ENCODE measurements at regions not wholly inside any gene's neighbourhood (a gene's known extent, or its start where the extent isn't known, plus 50 kb on each side); places are given as distances from the start of the nearest gene placed in this dataset.

DNA sequence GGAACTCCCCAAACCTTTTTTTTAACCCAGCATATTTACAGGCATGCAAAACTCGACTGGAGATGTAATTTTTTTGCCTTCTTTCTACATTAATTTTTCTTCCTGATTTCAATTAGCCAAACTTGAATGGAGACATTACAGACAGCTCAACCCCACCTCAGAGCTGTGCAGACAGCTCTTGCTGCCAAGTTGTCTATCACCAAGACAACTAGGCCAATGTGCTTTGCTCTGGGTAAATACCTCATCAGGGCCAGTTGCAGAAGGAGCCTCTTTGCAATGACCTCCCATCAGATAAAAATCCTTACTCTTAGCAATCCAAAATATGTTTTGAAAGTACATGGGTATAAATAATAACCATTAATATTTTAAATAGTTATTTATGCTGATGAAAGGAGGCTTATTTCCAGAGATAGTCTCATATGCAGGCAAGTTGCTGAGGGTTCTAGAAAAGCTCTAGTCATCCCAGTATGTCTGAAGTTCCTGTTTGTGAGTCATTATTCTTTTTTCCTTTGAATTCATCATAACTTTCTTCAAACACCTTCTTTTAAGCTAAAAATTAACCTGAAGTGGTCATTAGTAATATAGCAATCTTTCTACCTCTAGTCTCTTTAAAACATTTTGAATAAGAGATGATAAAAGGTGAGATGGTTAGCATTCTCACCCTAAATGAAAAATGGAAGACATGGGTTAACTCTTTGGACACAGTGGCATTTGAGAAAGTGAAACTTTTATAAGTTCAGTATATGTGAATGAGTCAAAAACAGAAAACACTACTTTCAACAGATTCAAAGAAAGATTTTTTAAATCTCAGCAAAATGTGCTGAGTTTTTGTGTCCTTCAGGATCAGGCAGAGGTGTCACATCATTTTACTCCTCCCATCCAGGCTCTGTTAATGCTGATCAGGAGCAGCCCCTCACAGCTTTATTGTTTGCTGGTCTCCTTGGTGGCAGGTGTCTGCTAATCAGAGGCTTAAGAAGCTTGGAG lies 475.5 kb upstream of the FGF16 start:
- TF ChIP-seq, protein P1, sequence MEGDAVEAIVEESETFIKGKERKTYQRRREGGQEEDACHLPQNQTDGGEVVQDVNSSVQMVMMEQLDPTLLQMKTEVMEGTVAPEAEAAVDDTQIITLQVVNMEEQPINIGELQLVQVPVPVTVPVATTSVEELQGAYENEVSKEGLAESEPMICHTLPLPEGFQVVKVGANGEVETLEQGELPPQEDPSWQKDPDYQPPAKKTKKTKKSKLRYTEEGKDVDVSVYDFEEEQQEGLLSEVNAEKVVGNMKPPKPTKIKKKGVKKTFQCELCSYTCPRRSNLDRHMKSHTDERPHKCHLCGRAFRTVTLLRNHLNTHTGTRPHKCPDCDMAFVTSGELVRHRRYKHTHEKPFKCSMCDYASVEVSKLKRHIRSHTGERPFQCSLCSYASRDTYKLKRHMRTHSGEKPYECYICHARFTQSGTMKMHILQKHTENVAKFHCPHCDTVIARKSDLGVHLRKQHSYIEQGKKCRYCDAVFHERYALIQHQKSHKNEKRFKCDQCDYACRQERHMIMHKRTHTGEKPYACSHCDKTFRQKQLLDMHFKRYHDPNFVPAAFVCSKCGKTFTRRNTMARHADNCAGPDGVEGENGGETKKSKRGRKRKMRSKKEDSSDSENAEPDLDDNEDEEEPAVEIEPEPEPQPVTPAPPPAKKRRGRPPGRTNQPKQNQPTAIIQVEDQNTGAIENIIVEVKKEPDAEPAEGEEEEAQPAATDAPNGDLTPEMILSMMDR (IDR thresholded peaks at IDR 0.05), result no peak

DNA sequence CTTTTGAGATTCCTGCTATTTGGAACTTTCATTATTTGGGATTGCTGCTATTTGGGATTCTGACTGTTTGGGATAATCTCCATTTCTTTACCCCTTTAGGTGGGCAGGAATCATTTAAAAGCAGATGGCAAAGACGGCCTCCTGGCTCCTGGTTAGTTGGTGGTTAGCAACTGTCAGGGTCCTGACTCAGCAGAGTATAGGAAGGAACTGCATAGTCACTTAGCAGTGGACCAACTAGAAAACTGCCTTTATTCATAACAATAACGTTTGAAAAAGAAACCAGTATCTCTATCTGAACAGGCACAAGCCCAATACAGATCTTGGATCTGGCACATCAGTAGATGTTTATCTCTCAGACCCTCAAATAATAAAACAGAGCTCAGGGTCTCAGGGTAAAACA lies 469.7 kb upstream of the FGF16 start:
- TF ChIP-seq, protein P1 (IDR thresholded peaks at IDR 0.05), result no peak

DNA sequence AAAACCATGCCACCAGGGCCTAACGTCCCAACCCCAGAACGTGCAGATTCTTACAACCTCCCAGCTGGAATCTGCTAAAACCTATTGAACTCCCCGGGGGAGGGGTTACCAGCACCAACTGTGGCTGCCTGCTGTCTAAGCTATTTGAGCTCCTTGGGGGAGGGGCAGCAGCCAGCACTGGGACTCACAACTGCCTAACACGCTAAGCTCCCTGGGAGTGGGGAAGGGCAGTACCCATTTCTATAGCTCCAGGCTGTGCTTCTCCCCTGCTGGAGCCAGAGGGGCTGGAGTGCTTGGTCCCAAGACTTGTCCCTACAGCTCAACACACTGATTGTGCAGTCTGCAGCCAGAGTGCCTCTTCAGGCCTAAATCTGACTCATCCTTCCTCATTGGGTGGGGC lies 459.8 kb upstream of the FGF16 start:
- TF ChIP-seq, protein P1 (IDR thresholded peaks at IDR 0.05), result no peak

DNA sequence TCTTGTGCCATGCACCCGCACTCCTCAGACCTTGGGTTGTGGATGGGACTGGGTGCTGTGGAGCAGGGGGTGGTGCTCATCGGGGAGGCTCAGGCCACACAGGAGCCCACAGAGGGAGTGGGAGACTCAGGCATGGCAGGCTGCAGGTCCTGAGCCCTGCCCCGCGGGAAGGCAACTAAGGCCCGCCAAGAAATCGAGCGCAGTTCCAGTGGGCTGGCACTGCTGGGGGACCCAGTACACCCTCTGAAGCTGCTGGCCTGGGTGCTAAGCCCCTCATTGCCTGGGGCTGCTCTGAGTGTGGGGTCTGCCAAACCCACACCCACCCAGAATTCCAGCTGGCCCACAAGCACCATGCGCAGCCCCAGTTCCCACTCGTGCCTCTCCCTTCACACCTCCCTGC lies 450.5 kb upstream of the FGF16 start:
- TF ChIP-seq, protein P1 (IDR thresholded peaks at IDR 0.05), result no peak

DNA sequence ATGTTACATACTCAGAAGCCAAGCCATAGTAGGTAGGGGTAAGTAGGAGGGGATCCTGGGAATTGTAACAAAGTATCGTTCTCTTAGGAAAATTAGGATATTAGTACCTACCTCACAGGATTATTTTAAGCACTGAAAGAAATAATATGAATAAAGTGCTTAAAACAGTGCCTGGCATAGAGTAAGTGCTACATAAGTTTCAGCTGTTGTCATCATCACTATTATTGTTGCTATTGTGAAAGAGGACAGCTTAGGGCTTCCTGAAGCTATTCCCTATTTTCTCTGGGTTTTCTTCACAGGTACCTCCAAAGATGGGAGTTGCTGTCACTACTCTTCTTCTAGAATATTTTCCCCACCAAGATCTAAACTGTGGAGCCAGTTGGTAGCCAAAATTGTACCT lies 443.7 kb upstream of the FGF16 start:
- TF ChIP-seq, protein P1 (IDR thresholded peaks at IDR 0.05), result no peak

DNA sequence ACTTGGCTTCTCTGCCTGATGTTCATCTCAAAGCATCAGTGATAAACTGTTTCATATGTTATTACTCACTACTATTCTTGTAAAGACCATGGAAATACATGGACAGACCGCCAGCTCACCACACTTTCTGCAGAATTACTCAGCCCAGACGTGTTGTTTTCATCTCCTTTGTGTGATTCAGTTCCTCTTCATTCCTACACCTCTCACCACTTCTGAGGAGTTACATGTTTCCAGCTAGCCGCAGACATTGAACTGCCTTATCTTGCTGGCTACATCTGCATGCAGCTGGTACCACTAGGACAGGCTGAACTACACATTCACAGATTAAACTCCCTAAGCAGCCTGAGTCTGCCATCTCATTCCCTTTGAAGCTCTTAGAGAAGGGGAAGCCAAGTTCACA lies 443.2 kb upstream of the FGF16 start:
- TF ChIP-seq, protein P1 (IDR thresholded peaks at IDR 0.05), result no peak

DNA sequence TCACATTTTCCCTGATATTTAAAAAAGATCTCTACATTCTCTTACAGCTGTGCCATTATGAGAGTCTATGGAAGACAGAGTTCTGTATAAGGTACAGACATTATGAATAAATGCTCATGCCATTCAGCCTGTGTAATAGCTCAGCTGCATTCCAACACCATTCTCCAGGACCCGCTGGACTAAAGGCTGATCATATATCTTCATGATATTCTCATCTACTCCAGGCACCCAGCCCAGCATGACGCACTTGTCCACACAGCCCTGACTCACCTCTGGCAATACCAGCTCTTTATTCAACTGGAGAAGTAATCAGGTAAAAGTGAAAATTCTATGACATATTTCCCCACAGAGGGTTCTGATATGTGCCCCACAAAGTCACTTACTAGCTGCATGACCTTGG lies 437.5 kb upstream of the FGF16 start:
- TF ChIP-seq, protein P1 (IDR thresholded peaks at IDR 0.05), result no peak

Data from LNCAP (cell line).